ENCODE measurements at regions not wholly inside any gene's neighbourhood (a gene's known extent, or its start where the extent isn't known, plus 50 kb on each side); places are given as distances from the start of the nearest gene placed in this dataset.

- DNase-seq: no peak
These were observed 724.6 kb upstream of the TYRP1 start for GRCh38 chr9:11968631-11969030.

DNA sequence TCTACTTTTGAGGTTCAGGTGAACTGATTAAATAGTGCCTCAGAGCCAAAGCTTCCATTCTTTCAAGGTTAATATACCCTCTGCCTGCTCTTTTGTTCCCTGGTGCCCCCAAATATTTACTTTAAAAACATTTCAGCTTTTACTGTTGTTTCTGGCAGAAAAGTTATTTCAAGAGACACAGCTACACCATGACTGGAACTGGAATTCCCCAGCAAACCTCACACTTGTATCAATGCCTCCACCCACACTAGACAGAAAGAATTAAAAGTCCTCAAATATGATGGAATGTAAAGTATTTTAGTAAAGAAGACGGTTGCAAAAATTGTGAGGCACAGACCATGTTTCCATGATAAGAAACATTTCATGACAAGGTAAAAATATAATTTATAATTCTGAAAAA is 720.2 kb upstream of the TYRP1 start:
- DNase-seq: no peak

DNA sequence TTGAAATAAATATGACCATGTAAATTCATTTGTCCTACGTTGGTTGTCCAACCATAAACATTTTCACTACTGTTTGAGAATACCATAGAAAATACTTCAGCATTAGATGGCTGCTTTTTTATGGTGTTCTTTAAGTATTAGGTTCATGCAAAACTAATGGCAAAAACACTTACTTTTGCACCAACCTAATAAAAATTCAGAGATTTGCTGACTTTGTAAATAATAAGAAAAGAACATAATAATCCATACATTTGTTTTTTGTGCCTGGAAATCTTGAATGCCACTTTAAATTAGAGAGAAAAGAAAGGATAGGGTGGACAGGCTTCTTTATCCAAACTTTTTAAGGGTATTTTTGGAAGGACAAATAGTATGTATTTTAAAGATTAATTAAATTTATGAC is 719.7 kb upstream of the TYRP1 start:
- DNase-seq: no peak

DNA sequence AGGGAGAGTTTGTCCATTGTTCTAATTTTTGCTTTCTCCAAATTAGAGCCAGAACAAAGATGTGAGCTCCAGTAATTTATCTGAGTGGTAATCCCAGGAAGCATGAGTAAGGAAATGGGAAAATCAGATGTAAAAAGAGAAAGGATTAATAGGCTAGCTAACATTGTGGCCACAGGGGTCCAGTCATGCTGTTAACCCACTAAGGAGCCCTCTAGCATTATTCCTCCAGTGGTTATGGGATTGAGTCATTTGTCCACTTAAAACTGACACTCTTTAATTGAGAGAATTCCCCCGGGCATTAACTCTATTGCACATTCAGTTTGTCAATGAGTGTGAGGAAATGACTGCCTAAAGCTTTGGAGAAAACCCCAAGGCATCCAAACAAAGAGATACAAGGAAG is 700.3 kb upstream of the TYRP1 start:
- no peak for DNase-seq

DNA sequence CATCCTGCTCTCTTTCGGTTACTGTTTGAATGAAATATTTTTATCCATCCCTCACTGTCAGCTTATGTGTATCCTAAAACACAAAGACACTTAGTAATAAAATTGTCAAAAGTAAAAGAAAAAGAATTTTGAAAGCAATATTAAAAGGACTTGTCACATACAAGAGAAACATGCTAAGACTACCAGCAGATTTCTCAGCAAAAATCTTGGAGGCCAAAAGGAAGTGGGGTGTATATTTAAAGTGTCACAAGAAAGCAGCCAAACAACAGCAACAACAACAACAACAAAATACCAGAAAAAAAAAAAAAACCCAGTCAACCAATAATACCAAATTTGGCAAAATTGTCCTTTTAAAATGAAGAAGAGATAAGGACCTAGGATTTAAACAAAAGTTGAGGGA is 678.7 kb upstream of the TYRP1 start:
- DNase-seq: no peak

GRCh38 chr9:12054235-12054634 is 639.0 kb upstream of the TYRP1 start:
- no peak for DNase-seq

- no peak for DNase-seq
These were observed 636.3 kb upstream of the TYRP1 start for GRCh38 chr9:12056874-12057273.

DNA sequence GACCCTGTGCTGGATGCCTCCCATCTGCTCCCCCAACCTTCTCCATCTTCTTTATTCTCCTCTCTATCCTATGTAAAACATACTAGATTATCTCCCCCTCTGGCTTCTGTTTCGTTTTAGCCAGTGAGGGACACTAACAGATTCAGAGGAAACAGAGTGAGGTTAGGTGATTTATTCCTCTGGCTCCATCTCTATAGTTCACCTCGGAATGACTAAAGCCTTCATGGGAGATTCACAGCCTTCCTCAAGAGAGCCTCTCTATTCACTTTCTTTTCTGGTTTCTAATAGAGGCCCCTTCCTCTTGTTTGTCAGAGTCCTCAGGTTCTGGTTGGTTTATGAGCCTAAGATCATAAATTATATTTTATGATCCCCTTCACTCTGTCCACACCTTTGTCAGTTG is 633.1 kb upstream of the TYRP1 start:
- no peak for DNase-seq

DNA sequence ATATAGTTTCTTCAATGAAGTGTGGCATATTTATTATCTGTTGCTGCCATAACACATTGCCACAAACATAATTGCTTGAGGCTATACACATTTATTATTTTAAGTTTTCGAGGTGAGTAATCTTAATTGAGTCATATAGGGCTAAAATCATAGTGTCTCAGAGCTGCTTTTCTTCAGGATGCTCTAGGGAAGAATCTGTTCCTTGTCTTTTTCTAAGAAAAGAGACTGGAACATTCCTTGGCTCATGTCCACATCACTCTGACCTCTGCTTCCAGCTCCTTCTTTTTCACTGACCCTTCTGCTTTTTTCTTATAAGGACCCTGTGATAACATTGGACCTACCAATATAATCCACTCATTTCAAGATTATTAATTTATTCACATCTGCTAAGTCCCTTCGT is 632.4 kb upstream of the TYRP1 start:
- no peak for DNase-seq

DNA sequence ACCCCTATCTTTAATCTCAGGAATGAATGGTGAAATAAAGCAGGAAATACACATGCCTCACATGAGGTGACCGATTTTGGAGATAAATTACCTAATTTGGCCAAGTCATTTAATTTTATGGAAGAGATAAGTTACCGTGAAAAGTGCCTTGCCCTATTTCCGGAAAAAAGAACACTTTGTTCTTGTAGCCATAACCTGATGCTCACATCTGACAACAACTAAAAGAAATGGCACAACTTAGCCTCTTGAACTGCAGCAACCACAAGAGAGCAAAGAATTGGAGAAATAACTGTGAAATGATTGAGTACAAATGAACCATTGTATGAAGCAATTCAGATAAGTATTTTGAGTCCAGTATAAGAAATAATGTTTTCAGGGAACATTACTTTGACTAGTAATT is 628.1 kb upstream of the TYRP1 start:
- no peak for DNase-seq

DNA sequence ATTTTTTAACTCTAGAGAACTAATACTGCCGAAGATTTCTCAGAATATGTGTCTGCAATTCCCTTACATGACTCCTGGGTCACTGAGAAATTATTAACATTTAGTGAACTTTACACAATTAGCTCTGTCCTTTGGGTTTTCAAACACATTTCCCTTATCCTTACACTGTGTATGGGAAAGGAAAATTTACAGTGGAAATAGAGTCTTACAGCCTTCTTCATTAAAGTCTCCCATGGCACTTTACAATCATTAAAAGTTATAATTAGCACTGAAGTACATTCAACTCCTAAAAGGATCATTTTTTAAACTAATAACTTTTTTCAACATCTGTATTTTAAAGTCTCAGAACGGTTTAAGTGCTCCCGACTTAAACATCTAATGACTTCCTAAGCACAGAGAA is 627.5 kb upstream of the TYRP1 start:
- DNase-seq: no peak

DNA sequence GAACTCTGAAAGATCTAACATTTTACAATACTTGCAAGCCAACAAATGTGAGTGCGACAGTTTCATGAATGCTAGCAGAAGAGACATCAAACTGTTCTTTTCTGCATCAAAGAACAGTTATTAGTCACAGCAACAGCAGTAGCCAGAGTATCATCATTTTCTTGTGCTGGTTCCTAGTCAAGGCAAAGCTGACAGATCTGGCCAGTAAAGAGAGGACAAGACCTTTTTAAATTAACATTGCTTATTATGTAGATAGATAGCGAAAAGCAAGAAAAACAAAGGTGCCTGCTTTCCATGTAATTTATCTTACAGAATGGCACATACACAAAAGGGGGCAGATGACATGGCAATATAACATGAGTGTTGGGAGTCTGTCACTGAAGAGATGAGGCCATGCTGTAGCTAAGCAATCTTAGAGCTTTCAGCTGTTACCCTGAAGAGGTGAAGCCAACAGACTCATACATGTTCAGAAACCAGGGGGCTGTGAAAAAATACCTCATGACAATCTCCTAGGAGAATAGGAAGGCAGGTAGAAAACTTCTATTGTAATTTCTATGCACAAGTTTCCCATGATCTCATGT is 626.6 kb upstream of the TYRP1 start:
- DNase-seq: no peak

- no peak for DNase-seq
These were observed 623.8 kb upstream of the TYRP1 start for GRCh38 chr9:12069366-12069765.

DNA sequence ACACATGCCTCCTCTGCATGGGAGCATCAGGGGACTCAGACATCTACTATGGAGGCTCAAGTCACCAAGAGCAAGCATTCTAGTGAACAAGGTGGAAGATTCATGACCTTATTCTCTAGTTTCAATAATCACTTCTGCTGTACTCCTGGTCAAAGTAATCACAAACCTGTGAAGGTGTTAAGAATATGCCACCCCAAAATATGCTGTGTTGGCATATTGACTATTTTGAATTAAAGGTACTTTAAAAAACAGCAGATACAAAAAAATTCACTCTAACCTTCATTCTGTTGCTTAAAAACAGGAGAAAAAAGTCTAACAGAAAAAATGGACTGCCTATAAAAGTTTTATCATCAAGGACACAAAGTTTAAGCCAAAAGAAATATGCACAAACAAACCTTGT is 607.8 kb upstream of the TYRP1 start:
- DNase-seq: no peak

DNA sequence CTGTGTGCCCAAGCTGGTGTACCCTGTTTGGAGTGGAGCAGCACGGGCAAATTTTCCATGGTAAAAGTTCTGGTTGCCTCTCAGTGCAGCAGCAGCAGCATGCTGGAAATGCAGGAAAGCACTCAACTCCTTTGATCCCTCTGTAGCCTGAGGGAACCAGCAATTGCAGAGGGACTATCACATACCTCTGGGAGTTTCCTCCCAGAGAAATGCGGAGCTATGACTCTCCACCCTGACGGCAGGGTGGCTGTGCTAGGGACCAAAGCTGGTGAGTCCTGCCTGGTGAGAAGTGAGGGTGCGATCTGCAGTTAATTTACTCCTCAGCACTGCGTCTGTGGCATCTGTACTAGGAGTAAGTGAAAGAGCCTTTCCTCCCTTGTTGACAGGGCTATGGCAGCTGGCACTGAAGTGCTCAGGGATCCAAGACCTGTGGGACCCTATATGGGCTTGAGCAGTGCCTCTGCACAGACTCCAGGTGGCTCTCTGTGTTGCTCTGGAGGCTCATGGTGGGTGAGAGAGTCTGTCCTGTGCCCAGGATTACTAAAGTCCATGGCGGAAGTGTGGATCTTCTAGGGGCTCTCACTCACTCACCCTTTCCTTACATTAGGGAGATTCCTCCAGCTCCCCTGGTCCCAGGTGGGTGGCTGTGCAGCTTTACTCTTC is 601.2 kb upstream of the TYRP1 start:
- no peak for DNase-seq

- DNase-seq: no peak
These were observed 599.1 kb upstream of the TYRP1 start for GRCh38 chr9:12094046-12094445.

DNA sequence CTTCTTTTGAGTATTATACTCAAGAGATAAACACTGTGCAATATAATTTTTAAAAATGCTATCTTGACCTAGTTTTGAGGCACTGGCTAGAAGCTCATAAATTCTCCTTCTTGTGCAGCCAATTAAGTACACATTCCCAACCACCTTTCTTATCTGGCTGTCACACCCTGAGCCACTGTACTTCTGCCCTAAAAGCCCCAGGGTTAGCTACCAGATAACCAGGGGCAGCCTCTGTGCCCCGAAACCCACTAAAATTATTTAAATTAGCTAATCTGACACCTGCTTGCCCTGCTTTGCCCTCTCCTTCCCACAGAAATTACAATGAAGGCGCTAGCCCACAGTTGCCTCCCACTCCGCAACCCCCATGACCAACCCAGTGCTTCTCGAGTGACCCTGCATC is 597.3 kb upstream of the TYRP1 start:
- DNase-seq: no peak

DNA sequence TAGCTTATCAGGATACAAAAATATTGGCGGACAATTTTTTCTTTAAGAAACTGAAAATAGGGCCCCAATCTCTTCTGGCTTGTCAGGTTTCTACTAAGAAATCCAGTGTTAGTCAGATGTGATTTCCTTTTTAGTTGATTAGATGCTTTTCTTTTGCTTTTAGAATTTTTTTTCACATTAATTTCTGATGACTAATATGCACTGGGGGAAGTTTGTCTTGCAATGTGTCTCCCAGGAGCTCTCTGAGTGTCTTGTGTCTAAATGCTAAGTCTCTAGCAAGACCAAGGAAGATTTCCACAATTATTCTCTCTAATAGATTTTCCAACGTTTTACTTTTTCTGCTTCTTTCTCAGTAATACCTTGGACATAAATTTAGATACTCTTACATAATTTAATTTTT is 559.8 kb upstream of the TYRP1 start:
- no peak for DNase-seq

DNA sequence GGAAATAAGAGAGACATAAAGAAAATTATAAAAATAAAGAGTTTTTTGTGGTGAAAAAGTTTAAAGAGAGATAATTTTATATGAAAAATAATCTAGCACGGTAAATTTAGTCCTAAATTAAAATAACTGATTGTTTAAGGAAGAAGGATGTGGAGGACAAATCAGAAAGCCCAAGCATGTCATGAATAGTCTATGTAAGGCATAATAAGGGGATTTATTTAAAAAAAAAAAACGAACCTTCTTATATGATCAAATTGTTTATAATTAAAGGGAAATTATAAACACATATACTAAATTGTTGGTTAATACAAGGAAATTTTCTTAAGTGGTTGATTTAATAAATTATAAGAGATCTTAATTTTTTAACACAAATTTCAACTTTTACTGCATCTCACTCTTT is 551.8 kb upstream of the TYRP1 start:
- no peak for DNase-seq

DNA sequence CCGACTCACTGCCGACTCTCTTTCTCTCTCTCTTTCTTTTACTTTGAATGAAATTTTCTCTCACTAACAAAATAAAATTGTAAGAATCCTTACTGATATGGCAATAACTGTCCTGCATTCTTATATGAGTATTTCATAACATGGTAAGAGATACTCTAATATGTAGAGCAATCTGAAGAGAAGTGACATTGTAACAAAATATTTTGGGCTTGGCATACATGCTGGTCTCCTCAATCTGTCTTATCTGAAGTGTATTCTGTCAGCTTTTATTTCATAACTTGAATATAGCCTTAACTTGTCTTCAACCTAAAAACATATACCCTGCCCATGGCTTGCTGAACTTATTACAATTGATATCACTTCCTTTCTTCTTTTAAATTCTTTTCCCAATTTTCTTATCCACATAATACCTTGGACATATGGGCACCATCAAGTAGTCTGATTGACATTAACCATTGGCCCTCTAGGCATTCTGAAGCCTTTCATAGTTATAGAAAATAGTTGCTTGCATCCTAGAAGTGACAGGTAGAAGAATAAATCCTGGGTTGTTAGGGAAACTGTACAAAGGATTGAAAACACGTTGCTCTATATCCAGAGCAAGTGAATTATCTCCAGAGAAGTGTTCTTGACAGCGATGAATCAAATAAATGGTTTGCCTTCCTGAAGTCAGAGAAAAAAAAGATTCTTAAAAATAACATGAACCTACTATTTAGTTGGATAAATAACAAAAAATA is 537.6 kb upstream of the TYRP1 start:
- no peak for DNase-seq

DNA sequence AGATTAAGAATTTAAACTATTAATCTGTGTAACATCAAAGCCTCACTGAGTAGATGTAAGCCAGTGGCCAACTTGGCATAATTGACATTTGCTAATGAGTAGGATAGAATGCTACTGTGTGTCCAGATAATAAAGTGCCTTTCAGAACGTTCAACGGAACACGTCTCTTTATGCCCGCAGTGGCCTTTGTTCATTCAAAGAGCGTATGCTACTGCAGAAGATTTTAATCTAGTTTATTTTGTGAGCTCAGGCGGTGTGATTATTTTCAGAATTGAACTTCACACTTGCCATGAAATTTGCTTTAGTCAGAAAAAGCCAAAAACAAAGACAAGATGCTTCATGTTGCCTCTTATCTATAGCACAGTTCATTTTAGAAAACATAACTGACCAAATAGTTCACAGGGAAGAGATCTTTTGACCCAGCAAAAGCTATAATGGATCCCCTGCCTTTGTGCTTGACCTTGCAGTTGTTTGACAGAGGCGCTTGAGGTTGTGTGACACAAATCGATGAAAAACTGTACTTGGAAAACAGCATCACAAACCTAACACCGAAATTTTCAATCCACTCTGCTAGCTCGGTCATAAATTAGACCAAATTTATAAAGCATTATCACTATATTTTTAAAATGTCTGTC is 530.9 kb upstream of the TYRP1 start:
- DNase-seq: no peak

- no peak for DNase-seq
These were observed 529.3 kb upstream of the TYRP1 start for GRCh38 chr9:12163723-12164458.

DNA sequence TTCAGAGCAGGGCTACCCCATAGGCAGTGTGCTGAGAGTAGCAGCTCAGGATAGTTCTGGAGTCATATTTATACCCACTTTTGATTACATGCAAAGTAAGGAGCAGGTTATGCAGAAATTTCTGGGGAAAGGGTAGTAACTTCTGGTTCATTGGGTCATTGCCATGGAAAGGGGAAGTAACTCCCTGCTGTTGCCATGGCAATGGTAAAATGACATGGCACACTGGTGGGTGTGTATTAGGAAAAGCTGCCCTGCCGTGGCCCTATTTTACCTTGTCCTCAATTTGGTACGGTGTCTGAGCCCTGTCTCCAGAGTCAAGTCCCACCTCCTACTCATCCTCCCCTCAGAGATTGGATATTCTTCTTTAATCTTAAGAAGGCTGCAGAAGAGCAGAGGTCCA is 526.7 kb upstream of the TYRP1 start:
- no peak for DNase-seq
